HFFc6 (cell line): ENCODE measurements at regions not wholly inside any gene's neighbourhood (a gene's known extent, or its start where the extent isn't known, plus 50 kb on each side); places are given as distances from the start of the nearest gene placed in this dataset.

Experiments used
- DNase-seq: peaks from one replicate; pipeline ENCODE4 v3.0.0-alpha.2; 2018
- H3K27ac Mint-ChIP-seq: 2 replicates; pipeline ENCODE4 v1.8.0; 2020; ENCODE audit warnings: mild to moderate bottlenecking, mixed read lengths
- H3K27me3 Mint-ChIP-seq: 2 replicates; pipeline ENCODE4 v1.8.0; 2021; ENCODE audit warnings: mild to moderate bottlenecking, moderate library complexity, mixed read lengths; ENCODE audit not compliant: insufficient read depth
- H3K36me3 Mint-ChIP-seq: 2 replicates; pipeline ENCODE4 v1.8.0; 2021; ENCODE audit warnings: low read depth, mixed read lengths
- H3K4me1 Mint-ChIP-seq: 2 replicates; pipeline ENCODE4 v1.8.0; 2020; ENCODE audit warnings: low read depth, mixed read lengths
- H3K4me3 Mint-ChIP-seq: 2 replicates; pipeline ENCODE4 v1.8.0; 2020; ENCODE audit warnings: mild to moderate bottlenecking, moderate library complexity, mixed read lengths
- H3K9me3 Mint-ChIP-seq: 2 replicates; pipeline ENCODE4 v1.8.0; 2020; ENCODE audit warnings: mild to moderate bottlenecking, mixed read lengths
- TF ChIP-seq, protein P1 (sequence below): fragments of 200-600 bp; sonication (generic); IDR thresholded peaks from 2 replicates; pipeline ENCODE4 v1.5.0; 2021; ENCODE audit warnings: antibody characterized with exemption, mild to moderate bottlenecking

DNA sequence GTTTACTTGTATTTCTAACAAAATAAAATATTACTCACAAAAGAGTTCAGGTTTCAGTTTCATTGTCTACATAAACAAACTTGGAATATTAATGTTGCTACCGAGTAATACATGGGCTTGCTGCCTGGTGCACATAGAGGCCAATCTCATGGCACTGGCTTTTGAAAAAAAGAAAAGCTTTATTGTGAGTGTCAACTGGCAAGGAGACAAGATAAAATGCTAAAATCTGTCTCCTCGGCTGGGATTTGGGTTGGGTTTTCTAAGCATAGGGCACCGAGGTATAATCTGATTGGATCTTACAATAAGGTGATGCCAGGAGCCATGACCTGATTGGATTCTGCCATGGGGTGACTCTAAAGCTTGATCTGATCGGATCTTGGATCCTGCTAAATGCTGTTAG is 1519.9 kb upstream of the MIR17HG start:
- no peaks in the 10 kb centered on the region for H3K36me3 Mint-ChIP-seq
- H3K4me1 Mint-ChIP-seq, result no peaks in the 10 kb centered on the region
- no peaks in the 10 kb centered on the region for H3K27me3 Mint-ChIP-seq
- TF ChIP-seq, protein P1, sequence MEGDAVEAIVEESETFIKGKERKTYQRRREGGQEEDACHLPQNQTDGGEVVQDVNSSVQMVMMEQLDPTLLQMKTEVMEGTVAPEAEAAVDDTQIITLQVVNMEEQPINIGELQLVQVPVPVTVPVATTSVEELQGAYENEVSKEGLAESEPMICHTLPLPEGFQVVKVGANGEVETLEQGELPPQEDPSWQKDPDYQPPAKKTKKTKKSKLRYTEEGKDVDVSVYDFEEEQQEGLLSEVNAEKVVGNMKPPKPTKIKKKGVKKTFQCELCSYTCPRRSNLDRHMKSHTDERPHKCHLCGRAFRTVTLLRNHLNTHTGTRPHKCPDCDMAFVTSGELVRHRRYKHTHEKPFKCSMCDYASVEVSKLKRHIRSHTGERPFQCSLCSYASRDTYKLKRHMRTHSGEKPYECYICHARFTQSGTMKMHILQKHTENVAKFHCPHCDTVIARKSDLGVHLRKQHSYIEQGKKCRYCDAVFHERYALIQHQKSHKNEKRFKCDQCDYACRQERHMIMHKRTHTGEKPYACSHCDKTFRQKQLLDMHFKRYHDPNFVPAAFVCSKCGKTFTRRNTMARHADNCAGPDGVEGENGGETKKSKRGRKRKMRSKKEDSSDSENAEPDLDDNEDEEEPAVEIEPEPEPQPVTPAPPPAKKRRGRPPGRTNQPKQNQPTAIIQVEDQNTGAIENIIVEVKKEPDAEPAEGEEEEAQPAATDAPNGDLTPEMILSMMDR, result no peak
- no peak overlapping the region for H3K4me3 Mint-ChIP-seq
- no peaks in the 10 kb centered on the region for H3K9me3 Mint-ChIP-seq
- no peak for DNase-seq
- H3K27ac Mint-ChIP-seq, result no peak overlapping the region

DNA sequence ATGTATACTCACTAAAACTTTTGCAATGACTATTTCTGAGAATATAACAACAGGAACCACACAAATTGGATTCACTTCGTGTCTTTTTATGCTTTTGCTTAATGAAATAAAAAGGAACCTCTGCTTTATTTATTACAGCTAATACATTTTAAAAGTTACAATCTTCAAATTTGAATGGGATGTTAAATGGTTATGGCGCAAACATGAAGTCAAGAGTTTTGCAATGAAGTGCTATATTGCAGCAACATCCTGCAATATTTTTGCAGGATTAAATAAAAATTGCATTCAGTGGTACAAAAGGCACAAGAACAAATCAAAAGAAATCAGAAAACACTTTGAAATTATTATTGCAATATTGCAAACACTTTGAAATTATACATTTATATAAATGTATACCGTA is 1519.0 kb upstream of the MIR17HG start:
- no peaks in the 10 kb centered on the region for H3K27me3 Mint-ChIP-seq
- TF ChIP-seq, protein P1, result no peak
- no peak for DNase-seq
- no peak overlapping the region for H3K4me3 Mint-ChIP-seq
- no peaks in the 10 kb centered on the region for H3K36me3 Mint-ChIP-seq
- H3K9me3 Mint-ChIP-seq, result no peaks in the 10 kb centered on the region
- H3K27ac Mint-ChIP-seq, result no peak overlapping the region
- H3K4me1 Mint-ChIP-seq, result no peaks in the 10 kb centered on the region

DNA sequence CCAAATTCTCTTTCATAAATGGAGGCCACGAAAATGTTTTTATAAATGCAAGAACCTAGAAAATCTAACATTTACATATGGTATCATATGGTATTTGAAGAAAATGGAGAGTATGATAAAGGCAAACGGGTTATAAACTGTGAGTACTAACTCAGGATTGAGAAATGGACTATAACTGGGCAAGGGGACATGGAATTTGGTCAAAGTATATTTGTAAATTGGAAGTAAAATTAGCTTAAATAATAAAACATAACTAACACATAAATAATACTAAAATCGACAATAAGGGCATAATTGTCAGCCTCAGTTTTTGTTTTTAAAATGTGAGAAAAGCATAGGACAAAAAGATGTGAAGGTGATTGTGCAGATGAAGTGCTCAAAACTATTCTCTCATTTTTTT is 1516.3 kb upstream of the MIR17HG start:
- no peak for DNase-seq
- Mint-ChIP-seq H3K27me3 (no peaks in the 10 kb centered on the region), H3K4me3 (no peak overlapping the region), H3K27ac (no peak overlapping the region), H3K36me3 (no peaks in the 10 kb centered on the region), H3K9me3 (no peaks in the 10 kb centered on the region), H3K4me1 (no peaks in the 10 kb centered on the region)
- TF ChIP-seq, protein P1, result no peak

DNA sequence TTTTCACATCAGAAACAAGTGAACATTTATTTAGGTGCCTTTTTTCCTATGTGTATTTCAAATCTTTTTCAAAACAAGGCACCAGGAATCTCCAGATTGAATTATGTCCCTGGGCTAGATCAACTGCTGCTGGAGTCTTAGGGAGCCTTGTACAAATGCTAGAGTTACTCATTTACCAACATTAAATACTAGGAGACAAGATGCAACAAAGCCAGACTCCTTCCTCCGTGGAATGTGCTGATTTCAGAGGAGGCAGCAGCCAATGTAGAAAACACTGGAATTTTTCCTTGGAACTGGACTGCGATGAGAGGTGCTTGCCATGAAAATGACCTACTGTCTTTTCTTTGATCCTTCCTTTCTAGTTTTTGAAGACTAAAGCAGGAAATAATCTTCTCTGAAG is 1514.7 kb upstream of the MIR17HG start:
- Mint-ChIP-seq H3K9me3 (no peaks in the 10 kb centered on the region), H3K27ac (no peak overlapping the region), H3K36me3 (no peaks in the 10 kb centered on the region), H3K4me1 (no peaks in the 10 kb centered on the region), H3K4me3 (no peak overlapping the region), H3K27me3 (no peaks in the 10 kb centered on the region; the same call in 1 of the 2 replicates)
- TF ChIP-seq, protein P1, result no peak
- no peak for DNase-seq

DNA sequence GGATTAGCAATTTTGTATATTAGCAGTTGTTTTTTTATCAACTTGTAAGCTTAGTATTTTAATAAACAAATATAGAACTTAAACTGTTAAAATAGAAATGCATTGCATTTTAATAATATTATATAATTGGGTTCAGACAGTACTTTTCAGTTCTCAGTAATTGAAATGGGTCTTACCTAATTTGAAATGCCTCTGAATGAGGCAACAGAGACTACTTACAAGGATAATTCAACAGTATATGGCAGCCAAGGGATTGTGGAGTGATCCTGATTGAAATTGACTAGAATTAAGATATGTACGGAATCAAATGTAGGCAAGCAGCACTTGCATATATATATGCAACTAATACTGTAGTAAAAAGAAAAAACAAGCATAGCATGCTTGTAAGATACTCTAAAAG is 1503.9 kb upstream of the MIR17HG start:
- no peaks in the 10 kb centered on the region for H3K27me3 Mint-ChIP-seq
- no peak for DNase-seq
- H3K9me3 Mint-ChIP-seq, result peaks cover 14% of the 10 kb centered on the region
- no peak overlapping the region for H3K4me3 Mint-ChIP-seq
- TF ChIP-seq, protein P1, result no peak
- H3K36me3 Mint-ChIP-seq, result no peaks in the 10 kb centered on the region
- H3K4me1 Mint-ChIP-seq, result no peaks in the 10 kb centered on the region
- no peak overlapping the region for H3K27ac Mint-ChIP-seq

DNA sequence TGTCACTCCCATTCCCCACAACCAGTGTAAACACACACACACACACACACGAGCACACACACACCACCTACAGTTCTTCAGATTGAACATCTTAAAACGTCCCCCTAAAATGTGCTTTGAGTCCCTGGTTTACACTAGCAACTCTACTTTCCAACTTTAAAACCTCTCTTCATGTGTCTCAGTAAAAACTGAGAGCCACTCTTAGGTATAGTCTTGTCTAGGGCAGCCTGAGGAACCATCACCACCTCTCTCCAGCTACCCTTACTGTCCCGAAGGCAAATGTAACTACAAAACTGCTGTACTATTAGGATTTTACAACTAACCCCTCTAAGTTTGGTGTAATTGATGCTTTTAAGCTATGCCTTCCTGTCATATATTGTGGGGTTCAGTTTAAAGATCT is 1501.6 kb upstream of the MIR17HG start:
- TF ChIP-seq, protein P1, result no peak
- Mint-ChIP-seq H3K36me3 (no peaks in the 10 kb centered on the region), H3K4me1 (no peaks in the 10 kb centered on the region), H3K27ac (no peak overlapping the region), H3K4me3 (no peak overlapping the region), H3K27me3 (no peaks in the 10 kb centered on the region), H3K9me3 (no peaks in the 10 kb centered on the region; the same call in none of the 2 replicates)
- DNase-seq, result no peak
